T-helper 2 cell treated with Interferon-gamma antibody and Interleukin-4, amounts not matched to agents 5 μg/mL and 100 μg/mL, for 36 hours (primary cell): ENCODE measurements at regions not wholly inside any gene's neighbourhood (a gene's known extent, or its start where the extent isn't known, plus 50 kb on each side); places are given as distances from the start of the nearest gene placed in this dataset.

Experiments used
- DNase-seq: peaks from one replicate; pipeline ENCODE4 v3.0.0; 2021; ENCODE audit warnings: low spot score
- H3K27ac Mint-ChIP-seq: one replicate; pipeline ENCODE4 v1.8.0; 2021; ENCODE audit warnings: mild to moderate bottlenecking, mixed read lengths
- H3K27me3 Mint-ChIP-seq: one replicate; pipeline ENCODE4 v1.8.0; 2021; ENCODE audit warnings: low read depth, mixed read lengths
- H3K36me3 Mint-ChIP-seq: one replicate; pipeline ENCODE4 v1.8.0; 2021; ENCODE audit warnings: low read depth, mixed read lengths
- H3K4me1 Mint-ChIP-seq: one replicate; pipeline ENCODE4 v1.8.0; 2021; ENCODE audit warnings: low read depth, mixed read lengths
- H3K4me3 Mint-ChIP-seq: one replicate; pipeline ENCODE4 v1.8.0; 2022; ENCODE audit warnings: mild to moderate bottlenecking, moderate library complexity, mixed read lengths
- H3K9me3 Mint-ChIP-seq: one replicate; pipeline ENCODE4 v1.8.0; 2021; ENCODE audit warnings: mixed read lengths

GRCh38 chr6:140897804-140898573 is 1234.7 kb upstream of the GJE1 start:
- Mint-ChIP-seq H3K9me3 (no peaks in the 10 kb centered on the region), H3K27me3 (no peaks in the 10 kb centered on the region), H3K36me3 (no peaks in the 10 kb centered on the region), H3K4me3 (no peak overlapping the region), H3K4me1 (no peaks in the 10 kb centered on the region), H3K27ac (no peak overlapping the region)
- no peak for DNase-seq

- H3K4me3 Mint-ChIP-seq = no peak overlapping the region
- H3K27ac Mint-ChIP-seq = no peak overlapping the region
- no peaks in the 10 kb centered on the region for H3K9me3 Mint-ChIP-seq
- no peaks in the 10 kb centered on the region for H3K4me1 Mint-ChIP-seq
- no peaks in the 10 kb centered on the region for H3K27me3 Mint-ChIP-seq
- no peak for DNase-seq
- H3K36me3 Mint-ChIP-seq = no peaks in the 10 kb centered on the region
These were observed 1235.4 kb upstream of the GJE1 start for GRCh38 chr6:140897349-140897748.

GRCh38 chr6:140893432-140893831 is 1239.3 kb upstream of the GJE1 start:
- DNase-seq = no peak
- no peaks in the 10 kb centered on the region for H3K4me1 Mint-ChIP-seq
- no peaks in the 10 kb centered on the region for H3K9me3 Mint-ChIP-seq
- H3K36me3 Mint-ChIP-seq = no peaks in the 10 kb centered on the region
- H3K27ac Mint-ChIP-seq = no peak overlapping the region
- no peak overlapping the region for H3K4me3 Mint-ChIP-seq
- H3K27me3 Mint-ChIP-seq = no peaks in the 10 kb centered on the region

GRCh38 chr6:140879946-140880345 is 1252.8 kb upstream of the GJE1 start:
- H3K4me3 Mint-ChIP-seq = no peak overlapping the region

GRCh38 chr6:140874066-140874465 is 1258.7 kb upstream of the GJE1 start:
- H3K27me3 Mint-ChIP-seq = no peaks in the 10 kb centered on the region
- no peak for DNase-seq
- H3K9me3 Mint-ChIP-seq = no peaks in the 10 kb centered on the region
- no peak overlapping the region for H3K27ac Mint-ChIP-seq
- H3K4me1 Mint-ChIP-seq = no peaks in the 10 kb centered on the region
- no peaks in the 10 kb centered on the region for H3K36me3 Mint-ChIP-seq
- H3K4me3 Mint-ChIP-seq = no peak overlapping the region

More at GRCh38 chr6:140879946-140880345, 1252.8 kb upstream of the GJE1 start:
- no peaks in the 10 kb centered on the region for H3K4me1 Mint-ChIP-seq
- H3K27ac Mint-ChIP-seq = no peak overlapping the region
- no peak for DNase-seq
- H3K27me3 Mint-ChIP-seq = no peaks in the 10 kb centered on the region
- no peaks in the 10 kb centered on the region for H3K9me3 Mint-ChIP-seq
- no peaks in the 10 kb centered on the region for H3K36me3 Mint-ChIP-seq

GRCh38 chr6:140872885-140873284 is 1259.8 kb upstream of the GJE1 start:
- no peak overlapping the region for H3K27ac Mint-ChIP-seq
- no peaks in the 10 kb centered on the region for H3K36me3 Mint-ChIP-seq
- no peaks in the 10 kb centered on the region for H3K4me1 Mint-ChIP-seq
- no peak for DNase-seq
- peaks cover 6% of the 10 kb centered on the region for H3K9me3 Mint-ChIP-seq
- no peaks in the 10 kb centered on the region for H3K27me3 Mint-ChIP-seq
- no peak overlapping the region for H3K4me3 Mint-ChIP-seq

GRCh38 chr6:140871911-140872310 is 1260.8 kb upstream of the GJE1 start:
- Mint-ChIP-seq H3K4me3 (no peak overlapping the region), H3K4me1 (no peaks in the 10 kb centered on the region), H3K9me3 (peaks cover 6% of the 10 kb centered on the region), H3K36me3 (no peaks in the 10 kb centered on the region), H3K27me3 (no peaks in the 10 kb centered on the region), H3K27ac (no peak overlapping the region)
- DNase-seq = no peak

GRCh38 chr6:140867336-140867735 is 1265.4 kb upstream of the GJE1 start:
- Mint-ChIP-seq H3K36me3 (no peaks in the 10 kb centered on the region), H3K27me3 (no peaks in the 10 kb centered on the region), H3K4me1 (no peaks in the 10 kb centered on the region), H3K27ac (no peak overlapping the region), H3K9me3 (peaks cover 6% of the 10 kb centered on the region), H3K4me3 (no peak overlapping the region)
- no peak for DNase-seq

GRCh38 chr6:140858381-140858971 is 1274.2 kb upstream of the GJE1 start:
- no peak for DNase-seq
- H3K4me3 Mint-ChIP-seq = no peak overlapping the region
- no peaks in the 10 kb centered on the region for H3K27me3 Mint-ChIP-seq
- no peaks in the 10 kb centered on the region for H3K36me3 Mint-ChIP-seq
- H3K4me1 Mint-ChIP-seq = no peaks in the 10 kb centered on the region
- no peaks in the 10 kb centered on the region for H3K9me3 Mint-ChIP-seq
- H3K27ac Mint-ChIP-seq = no peak overlapping the region

- no peak for DNase-seq
- no peaks in the 10 kb centered on the region for H3K4me1 Mint-ChIP-seq
- no peaks in the 10 kb centered on the region for H3K27me3 Mint-ChIP-seq
- no peaks in the 10 kb centered on the region for H3K9me3 Mint-ChIP-seq
- H3K4me3 Mint-ChIP-seq = no peak overlapping the region
- no peaks in the 10 kb centered on the region for H3K36me3 Mint-ChIP-seq
- no peak overlapping the region for H3K27ac Mint-ChIP-seq
These were observed 1274.9 kb upstream of the GJE1 start for GRCh38 chr6:140857739-140858380.

GRCh38 chr6:140855520-140855919 is 1277.2 kb upstream of the GJE1 start:
- no peaks in the 10 kb centered on the region for H3K9me3 Mint-ChIP-seq
- H3K27ac Mint-ChIP-seq = no peak overlapping the region
- DNase-seq = no peak
- H3K27me3 Mint-ChIP-seq = no peaks in the 10 kb centered on the region
- H3K4me1 Mint-ChIP-seq = no peaks in the 10 kb centered on the region
- no peak overlapping the region for H3K4me3 Mint-ChIP-seq
- no peaks in the 10 kb centered on the region for H3K36me3 Mint-ChIP-seq

- H3K27me3 Mint-ChIP-seq = no peaks in the 10 kb centered on the region
- H3K4me1 Mint-ChIP-seq = no peaks in the 10 kb centered on the region
- no peaks in the 10 kb centered on the region for H3K9me3 Mint-ChIP-seq
- H3K36me3 Mint-ChIP-seq = no peaks in the 10 kb centered on the region
- DNase-seq = no peak
- no peak overlapping the region for H3K4me3 Mint-ChIP-seq
- H3K27ac Mint-ChIP-seq = no peak overlapping the region
These were observed 1278.4 kb upstream of the GJE1 start for GRCh38 chr6:140854318-140854717.

GRCh38 chr6:140850438-140850837 is 1282.3 kb upstream of the GJE1 start:
- Mint-ChIP-seq H3K27me3 (no peaks in the 10 kb centered on the region), H3K4me3 (no peak overlapping the region)

GRCh38 chr6:140849456-140849855 is 1283.3 kb upstream of the GJE1 start:
- H3K27ac Mint-ChIP-seq = no peak overlapping the region
- H3K27me3 Mint-ChIP-seq = no peaks in the 10 kb centered on the region
- DNase-seq = no peak
- H3K4me3 Mint-ChIP-seq = no peak overlapping the region
- H3K9me3 Mint-ChIP-seq = no peaks in the 10 kb centered on the region
- no peaks in the 10 kb centered on the region for H3K36me3 Mint-ChIP-seq
- H3K4me1 Mint-ChIP-seq = no peaks in the 10 kb centered on the region

More at GRCh38 chr6:140850438-140850837, 1282.3 kb upstream of the GJE1 start:
- Mint-ChIP-seq H3K4me1 (no peaks in the 10 kb centered on the region), H3K27ac (no peak overlapping the region), H3K9me3 (no peaks in the 10 kb centered on the region), H3K36me3 (no peaks in the 10 kb centered on the region)
- no peak for DNase-seq
